ENCODE measurements at regions not wholly inside any gene's neighbourhood (a gene's known extent, or its start where the extent isn't known, plus 50 kb on each side); places are given as distances from the start of the nearest gene placed in this dataset.

DNA sequence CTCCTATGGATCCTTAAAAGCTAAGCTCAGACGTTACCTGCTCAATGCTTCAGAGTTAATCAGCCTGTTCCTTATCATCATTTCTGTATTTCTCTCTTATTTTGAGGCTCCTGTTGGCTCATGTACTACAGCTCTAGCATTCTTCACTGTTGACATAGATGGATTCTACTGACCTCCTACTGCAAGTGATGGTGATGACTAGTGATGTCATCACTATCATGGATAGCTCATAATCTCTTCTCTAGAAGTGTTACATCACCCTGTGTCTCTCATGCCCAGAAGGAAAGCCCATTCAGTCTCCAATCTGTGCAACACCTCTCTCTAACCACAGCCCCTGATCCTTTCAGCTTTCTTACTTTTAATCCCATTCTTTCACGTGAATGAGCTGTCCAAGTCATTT lies 168.2 kb upstream of the DPT start (continued):
- TF ChIP-seq, protein P1, sequence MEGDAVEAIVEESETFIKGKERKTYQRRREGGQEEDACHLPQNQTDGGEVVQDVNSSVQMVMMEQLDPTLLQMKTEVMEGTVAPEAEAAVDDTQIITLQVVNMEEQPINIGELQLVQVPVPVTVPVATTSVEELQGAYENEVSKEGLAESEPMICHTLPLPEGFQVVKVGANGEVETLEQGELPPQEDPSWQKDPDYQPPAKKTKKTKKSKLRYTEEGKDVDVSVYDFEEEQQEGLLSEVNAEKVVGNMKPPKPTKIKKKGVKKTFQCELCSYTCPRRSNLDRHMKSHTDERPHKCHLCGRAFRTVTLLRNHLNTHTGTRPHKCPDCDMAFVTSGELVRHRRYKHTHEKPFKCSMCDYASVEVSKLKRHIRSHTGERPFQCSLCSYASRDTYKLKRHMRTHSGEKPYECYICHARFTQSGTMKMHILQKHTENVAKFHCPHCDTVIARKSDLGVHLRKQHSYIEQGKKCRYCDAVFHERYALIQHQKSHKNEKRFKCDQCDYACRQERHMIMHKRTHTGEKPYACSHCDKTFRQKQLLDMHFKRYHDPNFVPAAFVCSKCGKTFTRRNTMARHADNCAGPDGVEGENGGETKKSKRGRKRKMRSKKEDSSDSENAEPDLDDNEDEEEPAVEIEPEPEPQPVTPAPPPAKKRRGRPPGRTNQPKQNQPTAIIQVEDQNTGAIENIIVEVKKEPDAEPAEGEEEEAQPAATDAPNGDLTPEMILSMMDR (IDR thresholded peaks at IDR 0.05), result no peak
- TF ChIP-seq, protein P2, sequence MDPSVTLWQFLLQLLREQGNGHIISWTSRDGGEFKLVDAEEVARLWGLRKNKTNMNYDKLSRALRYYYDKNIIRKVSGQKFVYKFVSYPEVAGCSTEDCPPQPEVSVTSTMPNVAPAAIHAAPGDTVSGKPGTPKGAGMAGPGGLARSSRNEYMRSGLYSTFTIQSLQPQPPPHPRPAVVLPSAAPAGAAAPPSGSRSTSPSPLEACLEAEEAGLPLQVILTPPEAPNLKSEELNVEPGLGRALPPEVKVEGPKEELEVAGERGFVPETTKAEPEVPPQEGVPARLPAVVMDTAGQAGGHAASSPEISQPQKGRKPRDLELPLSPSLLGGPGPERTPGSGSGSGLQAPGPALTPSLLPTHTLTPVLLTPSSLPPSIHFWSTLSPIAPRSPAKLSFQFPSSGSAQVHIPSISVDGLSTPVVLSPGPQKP (IDR thresholded peaks at IDR 0.05; ENCODE audit: low read depth, low read length), result no peak
- TF ChIP-seq SREBF2 (IDR thresholded peaks at IDR 0.05), result no peak
- no peak for TF ChIP-seq MYC (IDR thresholded peaks at IDR 0.05; ENCODE audit: borderline replicate concordance, low read length)
- no peak for TF ChIP-seq ESRRA (IDR thresholded peaks at IDR 0.05; ENCODE audit: borderline replicate concordance, low read length)

DNA sequence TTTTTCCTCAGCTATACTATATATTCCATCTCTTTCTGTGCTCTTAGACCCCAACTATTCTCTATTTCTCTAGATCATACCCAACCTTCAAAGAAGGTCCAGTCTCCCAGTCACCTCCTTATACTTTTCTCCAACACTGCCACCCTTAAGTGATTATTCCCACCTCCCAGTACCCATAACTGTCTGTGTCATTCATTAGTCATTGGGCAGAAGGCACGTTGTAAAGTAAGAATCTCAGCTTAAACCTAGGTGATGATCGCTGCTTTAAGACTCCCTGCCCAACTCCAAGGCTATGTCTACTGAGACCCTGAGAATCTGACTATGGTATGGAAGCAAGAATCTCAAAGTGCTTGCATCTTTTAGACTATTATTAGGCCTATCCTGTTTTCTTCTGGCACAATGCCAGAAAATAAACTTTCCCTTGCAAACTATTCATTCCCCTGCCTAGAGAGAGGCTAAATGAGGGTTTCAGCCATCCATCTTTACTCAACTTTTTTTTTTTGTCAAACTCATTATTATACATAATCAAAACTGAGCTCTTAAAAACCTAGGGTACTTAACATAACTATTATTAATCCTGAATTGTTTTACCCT lies 174.3 kb upstream of the DPT start:
- ATAC-seq, result no peak

DNA sequence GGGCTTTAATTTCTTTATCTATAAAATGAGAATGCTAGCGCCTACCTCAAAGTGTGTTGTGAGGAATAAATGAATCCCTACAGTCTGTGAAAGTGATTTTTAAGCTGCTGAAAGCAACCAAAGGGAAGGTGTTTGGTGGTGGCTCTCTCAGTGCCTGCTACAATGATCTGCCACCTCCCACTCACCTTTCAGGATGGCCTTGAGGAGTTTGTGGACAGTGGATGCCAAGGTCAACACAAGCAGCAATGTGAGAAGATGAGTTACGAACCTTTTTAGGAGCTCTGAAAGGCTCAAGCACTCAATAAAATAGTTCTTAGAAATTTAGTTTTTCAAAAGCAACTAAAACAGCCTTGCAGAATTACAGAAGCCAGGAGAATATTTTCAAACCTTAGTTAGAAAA lies 176.6 kb upstream of the DPT start:
- ChIA-PET POLR2A (no interaction called here), CTCF (no interaction called here)
- TF ChIP-seq EHF (CRISPR knock-in tag; IDR thresholded peaks at IDR 0.05) (no peak), CEBPB (IDR thresholded peaks at IDR 0.05) (no peak), TP53 (CRISPR knock-in tag; IDR thresholded peaks at IDR 0.05) (no peak), CHD2 (IDR thresholded peaks at IDR 0.05; ENCODE audit: low read length, partially characterized antibody) (no peak)
- TF ChIP-seq, protein P3, sequence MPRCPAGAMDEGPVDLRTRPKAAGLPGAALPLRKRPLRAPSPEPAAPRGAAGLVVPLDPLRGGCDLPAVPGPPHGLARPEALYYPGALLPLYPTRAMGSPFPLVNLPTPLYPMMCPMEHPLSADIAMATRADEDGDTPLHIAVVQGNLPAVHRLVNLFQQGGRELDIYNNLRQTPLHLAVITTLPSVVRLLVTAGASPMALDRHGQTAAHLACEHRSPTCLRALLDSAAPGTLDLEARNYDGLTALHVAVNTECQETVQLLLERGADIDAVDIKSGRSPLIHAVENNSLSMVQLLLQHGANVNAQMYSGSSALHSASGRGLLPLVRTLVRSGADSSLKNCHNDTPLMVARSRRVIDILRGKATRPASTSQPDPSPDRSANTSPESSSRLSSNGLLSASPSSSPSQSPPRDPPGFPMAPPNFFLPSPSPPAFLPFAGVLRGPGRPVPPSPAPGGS (IDR thresholded peaks at IDR 0.05), result no peak
- TF ChIP-seq, protein P4, sequence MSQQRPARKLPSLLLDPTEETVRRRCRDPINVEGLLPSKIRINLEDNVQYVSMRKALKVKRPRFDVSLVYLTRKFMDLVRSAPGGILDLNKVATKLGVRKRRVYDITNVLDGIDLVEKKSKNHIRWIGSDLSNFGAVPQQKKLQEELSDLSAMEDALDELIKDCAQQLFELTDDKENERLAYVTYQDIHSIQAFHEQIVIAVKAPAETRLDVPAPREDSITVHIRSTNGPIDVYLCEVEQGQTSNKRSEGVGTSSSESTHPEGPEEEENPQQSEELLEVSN (IDR thresholded peaks at IDR 0.05; ENCODE audit: borderline replicate concordance, low read depth), result no peak
- DNase-seq (ENCODE audit: low read depth in 1 of 2, low spot score in 1 of 2) (no peak), FAIRE-seq (no peak), ATAC-seq (no peak)
- Histone ChIP-seq H3K4me1 (no peaks in the 10 kb centered on the region), H3K4me3 (no peak overlapping the region), H3K4me2 (no peak overlapping the region), H3K9me3 (no peaks in the 10 kb centered on the region), H3K27ac (no peak overlapping the region)
- WGBS (ENCODE audit: missing lambda C conversion rate), result 83% methylated on average over 2 of the region's 2 CpGs

More for the DNA sequence above, 174.3 kb upstream of the DPT start:
- no peaks in the 10 kb centered on the region for H3K4me1 ChIP-seq
- ChIA-PET CTCF (no interaction called here), POLR2A (no interaction called here)
- no peak overlapping the region for H3K4me3 ChIP-seq
- H3K27ac ChIP-seq, result no peak overlapping the region
- 52% methylated on average over 2 of the region's 2 CpGs for WGBS (ENCODE audit: missing lambda C conversion rate)
- no peak for DNase-seq (ENCODE audit: low read depth in 1 of 2, low spot score in 1 of 2)
- no peak overlapping the region for H3K4me2 ChIP-seq
- no peak for FAIRE-seq
- TF ChIP-seq NFE2L2 (conservative IDR thresholded peaks at IDR 0.05; ENCODE audit: low read length) (no peak), ZSCAN20 (CRISPR knock-in tag; IDR thresholded peaks at IDR 0.05) (no peak), FOXS1 (CRISPR knock-in tag; IDR thresholded peaks at IDR 0.05) (no peak), POLR2A (IDR thresholded peaks at IDR 0.05; ENCODE audit: low read length) (no peak), GATA3 (IDR thresholded peaks at IDR 0.05; ENCODE audit: borderline replicate concordance) (no peak), POLR2AphosphoS2 (conservative IDR thresholded peaks at IDR 0.05; ENCODE audit: low read length) (no peak), MAFK (IDR thresholded peaks at IDR 0.05; ENCODE audit: partially characterized antibody) (no peak), KDM1A (IDR thresholded peaks at IDR 0.05; ENCODE audit: low read depth) (no peak), TFCP2L1 (CRISPR knock-in tag; IDR thresholded peaks at IDR 0.05) (no peak), RNF2 (IDR thresholded peaks at IDR 0.05; ENCODE audit: borderline replicate concordance, low read depth) (no peak), ZNF302 (CRISPR knock-in tag; IDR thresholded peaks at IDR 0.05) (no peak), HEYL (CRISPR knock-in tag; IDR thresholded peaks at IDR 0.05) (no peak), EHMT2 (IDR thresholded peaks at IDR 0.05; ENCODE audit: low read depth) (no peak), TP53 (CRISPR knock-in tag; IDR thresholded peaks at IDR 0.05) (no peak), RFX5 (IDR thresholded peaks at IDR 0.05) (no peak)
- TF ChIP-seq, protein P1 (IDR thresholded peaks at IDR 0.05), result no peak
- TF ChIP-seq, protein P2 (IDR thresholded peaks at IDR 0.05; ENCODE audit: low read depth, low read length), result no peak
- TF ChIP-seq, protein P5, sequence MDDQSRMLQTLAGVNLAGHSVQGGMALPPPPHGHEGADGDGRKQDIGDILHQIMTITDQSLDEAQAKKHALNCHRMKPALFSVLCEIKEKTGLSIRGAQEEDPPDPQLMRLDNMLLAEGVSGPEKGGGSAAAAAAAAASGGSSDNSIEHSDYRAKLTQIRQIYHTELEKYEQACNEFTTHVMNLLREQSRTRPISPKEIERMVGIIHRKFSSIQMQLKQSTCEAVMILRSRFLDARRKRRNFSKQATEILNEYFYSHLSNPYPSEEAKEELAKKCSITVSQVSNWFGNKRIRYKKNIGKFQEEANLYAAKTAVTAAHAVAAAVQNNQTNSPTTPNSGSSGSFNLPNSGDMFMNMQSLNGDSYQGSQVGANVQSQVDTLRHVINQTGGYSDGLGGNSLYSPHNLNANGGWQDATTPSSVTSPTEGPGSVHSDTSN (IDR thresholded peaks at IDR 0.05), result no peak
- no peaks in the 10 kb centered on the region for H3K9me3 ChIP-seq
